ENCODE measurements at regions not wholly inside any gene's neighbourhood (a gene's known extent, or its start where the extent isn't known, plus 50 kb on each side); places are given as distances from the start of the nearest gene placed in this dataset.

DNA sequence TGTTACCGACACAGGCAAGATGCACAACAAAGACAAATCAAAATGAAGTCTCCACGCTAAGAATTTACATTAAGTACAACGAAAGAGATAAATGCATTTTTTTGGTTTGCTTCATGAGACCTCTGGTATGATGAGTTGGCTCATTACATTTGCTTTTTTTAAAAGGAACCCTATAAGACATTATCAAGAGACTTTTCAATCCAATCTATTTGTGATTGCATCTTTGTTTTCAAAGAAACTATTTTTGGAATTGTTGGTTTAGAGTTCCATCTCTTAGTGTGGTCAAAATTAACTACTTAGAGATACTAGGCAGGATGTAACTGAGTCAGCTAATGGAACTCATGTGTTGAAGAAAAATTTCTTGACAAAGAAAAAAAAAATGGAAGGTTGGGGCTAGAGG lies 200.1 kb downstream of the ZC3H11B start:
- TF ChIP-seq MAX (IDR thresholded peaks at IDR 0.05), result no peak

DNA sequence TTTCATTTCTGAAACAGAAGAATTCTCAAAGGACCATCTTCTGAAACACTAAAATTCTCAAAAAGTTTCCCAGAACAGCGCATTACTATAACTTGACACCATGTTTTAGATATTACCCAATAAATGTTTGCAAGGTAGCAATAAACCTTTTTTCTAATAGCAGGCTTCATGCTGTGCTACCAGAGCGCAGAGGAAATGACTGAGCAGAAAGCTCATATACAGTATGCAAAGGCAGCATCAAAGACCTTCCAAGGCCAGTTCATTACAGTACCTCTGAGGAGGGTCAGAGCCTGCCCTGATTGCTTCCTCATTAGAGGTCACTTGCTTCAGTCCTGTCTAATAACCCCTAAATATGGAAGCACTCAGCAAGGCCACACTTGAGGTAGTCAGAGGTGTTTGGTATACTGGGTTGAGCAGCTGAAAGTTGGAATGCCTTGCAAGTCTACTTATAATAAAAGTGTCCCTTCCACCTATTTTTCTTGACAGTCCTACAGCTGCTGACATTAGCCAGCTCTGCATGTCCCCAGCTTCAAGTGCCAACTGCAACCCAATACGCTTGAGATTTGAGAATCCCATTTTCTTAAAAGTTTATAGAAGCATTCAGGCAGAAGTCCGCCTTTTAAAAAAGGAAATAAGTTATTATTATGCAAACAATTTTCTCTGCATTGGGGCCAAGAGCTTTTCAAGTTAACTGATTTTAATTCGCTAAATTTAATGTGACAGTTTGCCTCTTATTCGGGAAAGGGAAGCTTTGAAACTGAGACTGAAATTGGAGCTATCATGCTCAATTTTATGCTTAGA lies 207.2 kb downstream of the ZC3H11B start:
- TF ChIP-seq FOXM1 (IDR thresholded peaks at IDR 0.05; ENCODE audit: borderline replicate concordance, low read depth) (peak; percentile 56; the same call in 1 of the 2 replicates), TEAD4 (IDR thresholded peaks at IDR 0.05) (no peak)

DNA sequence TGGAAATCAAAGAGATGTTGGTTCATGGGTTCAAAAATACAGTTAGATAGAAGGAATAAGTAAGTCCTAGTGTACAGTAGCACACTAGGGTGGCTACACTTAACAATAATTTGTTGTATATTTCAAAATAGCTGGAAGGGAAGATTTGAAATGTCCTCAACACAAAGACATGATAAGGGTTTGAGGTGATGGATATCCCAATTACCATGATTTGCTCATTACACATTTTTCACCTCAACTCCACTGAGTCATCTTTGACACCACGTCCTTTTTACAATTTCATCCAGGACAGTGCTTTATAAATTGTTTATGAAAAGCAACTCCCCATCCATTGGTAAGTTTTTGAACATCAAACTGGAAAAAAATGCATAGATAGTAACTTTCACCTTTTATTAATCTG lies 208.3 kb downstream of the ZC3H11B start:
- TF ChIP-seq FOXM1 (IDR thresholded peaks at IDR 0.05; ENCODE audit: borderline replicate concordance, low read depth), result no peak
- no peak for TF ChIP-seq TEAD4 (IDR thresholded peaks at IDR 0.05)
- no peak for TF ChIP-seq REST (IDR thresholded peaks at IDR 0.05; ENCODE audit: low read depth)

DNA sequence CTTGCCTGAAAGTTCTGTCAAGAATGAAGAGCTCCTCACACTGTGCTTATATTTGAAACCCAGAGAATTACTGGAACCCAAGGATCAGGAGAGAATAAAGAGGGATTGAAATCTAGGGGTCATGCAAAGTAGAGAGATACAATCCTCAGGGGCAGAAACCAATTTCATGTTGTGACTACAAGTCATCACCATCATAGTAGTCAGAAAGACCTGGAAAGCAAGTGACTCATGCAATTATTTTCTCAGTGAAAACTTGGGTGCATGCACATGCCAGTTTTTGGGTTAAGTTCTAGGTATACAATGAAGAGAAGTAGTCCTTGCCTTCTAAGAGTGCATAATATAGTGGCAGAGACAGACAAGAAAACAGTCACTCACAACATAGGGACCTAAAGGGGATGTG lies 210.0 kb downstream of the ZC3H11B start:
- TF ChIP-seq CEBPB (IDR thresholded peaks at IDR 0.05) (no peak), USF1 (IDR thresholded peaks at IDR 0.05) (no peak), CREB1 (IDR thresholded peaks at IDR 0.05; ENCODE audit: low read depth) (no peak), TAF1 (IDR thresholded peaks at IDR 0.05; ENCODE audit: low read depth) (no peak), TEAD4 (IDR thresholded peaks at IDR 0.05) (no peak), MAX (IDR thresholded peaks at IDR 0.05) (no peak), RAD21 (IDR thresholded peaks at IDR 0.05; ENCODE audit: low read depth) (no peak), REST (IDR thresholded peaks at IDR 0.05; ENCODE audit: low read depth) (no peak), EP300 (IDR thresholded peaks at IDR 0.05; ENCODE audit: borderline replicate concordance) (no peak), ZBTB7A (IDR thresholded peaks at IDR 0.05; ENCODE audit: low read depth) (no peak), NFIC (IDR thresholded peaks at IDR 0.05) (no peak), TCF12 (IDR thresholded peaks at IDR 0.05; ENCODE audit: low read depth) (no peak), FOXM1 (IDR thresholded peaks at IDR 0.05; ENCODE audit: borderline replicate concordance, low read depth) (no peak), EGR1 (IDR thresholded peaks at IDR 0.05) (no peak)

DNA sequence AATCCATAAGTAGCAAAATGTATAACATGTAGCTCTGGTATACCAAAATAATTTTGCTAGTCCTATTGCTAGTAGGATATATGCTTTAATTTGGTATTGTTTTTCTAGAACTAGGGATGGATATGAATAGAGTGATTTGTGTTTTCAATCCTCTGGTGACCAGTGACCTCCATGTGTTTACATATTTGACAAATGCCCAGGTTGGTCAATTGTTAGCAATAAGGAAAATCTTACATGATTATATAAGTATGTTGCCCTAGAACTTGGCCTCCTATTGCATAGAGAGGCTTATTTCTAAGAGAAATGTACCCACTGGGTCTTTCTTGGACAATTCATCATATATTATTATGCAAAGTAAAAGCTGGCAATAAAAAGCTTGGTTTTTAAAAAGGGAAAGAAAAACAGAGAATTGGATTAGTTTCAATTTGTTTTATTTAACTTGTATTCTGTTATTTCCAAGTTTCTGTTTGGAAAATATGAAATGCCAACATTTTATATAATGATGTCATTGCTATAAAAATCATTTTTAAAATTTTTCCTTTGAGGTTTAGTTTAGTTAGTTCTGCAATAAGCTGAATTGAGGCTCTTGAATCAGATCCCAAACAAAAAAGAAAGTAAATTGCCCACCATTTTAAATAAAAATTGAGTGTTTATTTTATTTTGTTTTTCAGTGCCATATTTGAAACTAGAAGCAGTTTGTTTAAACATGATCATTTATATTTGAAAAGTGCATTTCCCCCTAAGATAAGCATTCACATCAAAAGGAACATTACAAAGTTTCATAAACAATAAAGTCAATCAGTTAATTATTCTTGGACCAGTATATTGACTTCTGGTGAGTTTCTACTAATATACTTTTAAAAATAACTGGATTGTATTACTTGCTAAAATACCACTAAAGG lies 210.9 kb downstream of the ZC3H11B start:
- TF ChIP-seq EP300 (IDR thresholded peaks at IDR 0.05; ENCODE audit: borderline replicate concordance) (no peak), CREB1 (IDR thresholded peaks at IDR 0.05; ENCODE audit: low read depth) (no peak), TEAD4 (IDR thresholded peaks at IDR 0.05) (no peak)

GRCh38 chr1:219399446-219399845 lies 213.5 kb downstream of the ZC3H11B start:
- TF ChIP-seq TAF1 (IDR thresholded peaks at IDR 0.05; ENCODE audit: low read depth) (no peak), EGR1 (IDR thresholded peaks at IDR 0.05) (no peak), TEAD4 (IDR thresholded peaks at IDR 0.05) (no peak), REST (IDR thresholded peaks at IDR 0.05; ENCODE audit: low read depth) (no peak), YY1 (IDR thresholded peaks at IDR 0.05; ENCODE audit: low read depth) (no peak), FOXM1 (IDR thresholded peaks at IDR 0.05; ENCODE audit: borderline replicate concordance, low read depth) (no peak)
